OCI-LY3 (cell line): ENCODE measurements at regions not wholly inside any gene's neighbourhood (a gene's known extent, or its start where the extent isn't known, plus 50 kb on each side); places are given as distances from the start of the nearest gene placed in this dataset.

ENCODE experiments used
- CTCF ChIP-seq: fragments of 200-600, 300-600 bp; sonication (generic); IDR thresholded peaks from 2 replicates; pipeline ENCODE4 v1.5.1; 2014; ENCODE audit warnings: antibody characterized with exemption, low read length, low read depth
- EZH2phosphoT487 ChIP-seq: fragments of 200-600 bp; shearing (Covaris generic); IDR thresholded peaks from 2 replicates; pipeline ENCODE4 v1.6.1; 2018; ENCODE audit warnings: antibody characterized with exemption, mixed run types, low read depth

GRCh38 chr5:60377826-60378225, 322.1 kb downstream of the DEPDC1B start:
- no peak for TF ChIP-seq CTCF
- TF ChIP-seq EZH2phosphoT487 = no peak
